ENCODE measurements at regions not wholly inside any gene's neighbourhood (a gene's known extent, or its start where the extent isn't known, plus 50 kb on each side); places are given as distances from the start of the nearest gene placed in this dataset.

GRCh38 chr6:170222498-170223471 lies 68.1 kb downstream of the DLL1 start:
- WGBS (ENCODE audit: low lambda C conversion rate): 71% methylated on average over 26 of the region's 32 CpGs
- no peak overlapping the region for H3K4me3 ChIP-seq (ENCODE audit: low read depth in 2 of 2, low read length in 1 of 2)
- H3K9ac ChIP-seq: no peak overlapping the region
- H3K79me2 ChIP-seq (ENCODE audit: insufficient read depth): no peaks in the 10 kb centered on the region
- POLR2A ChIA-PET: no interaction called here
- DNase-seq: peak; percentile 17
- no peaks in the 10 kb centered on the region for H3K36me3 ChIP-seq (replicated peaks in 1 of 2; ENCODE audit: control insufficient read depth in 1 of 2, insufficient read depth in 2 of 2, low read length in 1 of 2)
- H4K20me1 ChIP-seq (ENCODE audit: insufficient read depth): no peaks in the 10 kb centered on the region
- CTCF ChIA-PET: no interaction called here
- peaks cover 0 to 24% of the 10 kb centered on the region in 2 experiments; a peak in 1 of 4 replicates for H3K4me1 ChIP-seq (ENCODE audit: control insufficient read depth in 1 of 2, insufficient read depth in 2 of 2, low read depth in 1 of 2, low read length in 1 of 2)
- H3K9me3 ChIP-seq: no peaks in the 10 kb centered on the region
- H3K27ac ChIP-seq (ENCODE audit: low read depth in 2 of 2, low read length in 1 of 2): no peak overlapping the region
- TF ChIP-seq GABPA (IDR thresholded peaks at IDR 0.05; ENCODE audit: low read depth): no peak
- TF ChIP-seq RAD21 (IDR thresholded peaks at IDR 0.05; ENCODE audit: low read length): no peak
- no peak for TF ChIP-seq YY1 (IDR thresholded peaks at IDR 0.05; ENCODE audit: low read depth)
- no peak for TF ChIP-seq TCF12 (IDR thresholded peaks at IDR 0.05)
- TF ChIP-seq PBX3 (IDR thresholded peaks at IDR 0.05): no peak
- TF ChIP-seq TAF1 (IDR thresholded peaks at IDR 0.05; ENCODE audit: borderline replicate concordance, low read depth, low read length): no peak
- no peak for TF ChIP-seq EP300 (IDR thresholded peaks at IDR 0.05; ENCODE audit: borderline replicate concordance in 1 of 2, low read depth in 1 of 2, low read length in 1 of 2)
- no peak for TF ChIP-seq EZH2phosphoT487 (IDR thresholded peaks at IDR 0.05; ENCODE audit: borderline replicate concordance, low read depth)
- TF ChIP-seq, protein P1, sequence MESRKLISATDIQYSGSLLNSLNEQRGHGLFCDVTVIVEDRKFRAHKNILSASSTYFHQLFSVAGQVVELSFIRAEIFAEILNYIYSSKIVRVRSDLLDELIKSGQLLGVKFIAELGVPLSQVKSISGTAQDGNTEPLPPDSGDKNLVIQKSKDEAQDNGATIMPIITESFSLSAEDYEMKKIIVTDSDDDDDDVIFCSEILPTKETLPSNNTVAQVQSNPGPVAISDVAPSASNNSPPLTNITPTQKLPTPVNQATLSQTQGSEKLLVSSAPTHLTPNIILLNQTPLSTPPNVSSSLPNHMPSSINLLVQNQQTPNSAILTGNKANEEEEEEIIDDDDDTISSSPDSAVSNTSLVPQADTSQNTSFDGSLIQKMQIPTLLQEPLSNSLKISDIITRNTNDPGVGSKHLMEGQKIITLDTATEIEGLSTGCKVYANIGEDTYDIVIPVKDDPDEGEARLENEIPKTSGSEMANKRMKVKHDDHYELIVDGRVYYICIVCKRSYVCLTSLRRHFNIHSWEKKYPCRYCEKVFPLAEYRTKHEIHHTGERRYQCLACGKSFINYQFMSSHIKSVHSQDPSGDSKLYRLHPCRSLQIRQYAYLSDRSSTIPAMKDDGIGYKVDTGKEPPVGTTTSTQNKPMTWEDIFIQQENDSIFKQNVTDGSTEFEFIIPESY (IDR thresholded peaks at IDR 0.05; ENCODE audit: borderline replicate concordance, low read depth): no peak
- TF ChIP-seq RCOR1 (IDR thresholded peaks at IDR 0.05; ENCODE audit: low read length): no peak
- no peak for TF ChIP-seq CTCF (IDR thresholded peaks at IDR 0.05)
- TF ChIP-seq JUND (IDR thresholded peaks at IDR 0.05): no peak
- TF ChIP-seq USF2 (IDR thresholded peaks at IDR 0.05; ENCODE audit: borderline replicate concordance, low read depth, low read length): no peak
- TF ChIP-seq, protein P2, sequence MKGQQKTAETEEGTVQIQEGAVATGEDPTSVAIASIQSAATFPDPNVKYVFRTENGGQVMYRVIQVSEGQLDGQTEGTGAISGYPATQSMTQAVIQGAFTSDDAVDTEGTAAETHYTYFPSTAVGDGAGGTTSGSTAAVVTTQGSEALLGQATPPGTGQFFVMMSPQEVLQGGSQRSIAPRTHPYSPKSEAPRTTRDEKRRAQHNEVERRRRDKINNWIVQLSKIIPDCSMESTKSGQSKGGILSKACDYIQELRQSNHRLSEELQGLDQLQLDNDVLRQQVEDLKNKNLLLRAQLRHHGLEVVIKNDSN (IDR thresholded peaks at IDR 0.05; ENCODE audit: borderline replicate concordance, low read depth): no peak
- TF ChIP-seq, protein P3, sequence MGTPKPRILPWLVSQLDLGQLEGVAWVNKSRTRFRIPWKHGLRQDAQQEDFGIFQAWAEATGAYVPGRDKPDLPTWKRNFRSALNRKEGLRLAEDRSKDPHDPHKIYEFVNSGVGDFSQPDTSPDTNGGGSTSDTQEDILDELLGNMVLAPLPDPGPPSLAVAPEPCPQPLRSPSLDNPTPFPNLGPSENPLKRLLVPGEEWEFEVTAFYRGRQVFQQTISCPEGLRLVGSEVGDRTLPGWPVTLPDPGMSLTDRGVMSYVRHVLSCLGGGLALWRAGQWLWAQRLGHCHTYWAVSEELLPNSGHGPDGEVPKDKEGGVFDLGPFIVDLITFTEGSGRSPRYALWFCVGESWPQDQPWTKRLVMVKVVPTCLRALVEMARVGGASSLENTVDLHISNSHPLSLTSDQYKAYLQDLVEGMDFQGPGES (IDR thresholded peaks at IDR 0.05; ENCODE audit: low read depth, low read length): no peak
- no peak for TF ChIP-seq POLR2AphosphoS5 (IDR thresholded peaks at IDR 0.05; ENCODE audit: low read depth, low read length)
- no peaks in the 10 kb centered on the region for H3K27me3 ChIP-seq (ENCODE audit: insufficient read depth)
- H3F3A ChIP-seq (replicated peaks; ENCODE audit: insufficient read depth): no peaks in the 10 kb centered on the region
- no peak overlapping the region for H3K4me2 ChIP-seq
- no peaks in the 10 kb centered on the region for H3K9me2 ChIP-seq
- H2AFZ ChIP-seq (ENCODE audit: low read depth): no peak overlapping the region

All from SK-N-SH (cell line).